Fibroblast of lung (primary cell): ENCODE measurements at regions not wholly inside any gene's neighbourhood (a gene's known extent, or its start where the extent isn't known, plus 50 kb on each side); places are given as distances from the start of the nearest gene placed in this dataset.

Experiments used
- EZH2 ChIP-seq: IDR thresholded peaks from 2 replicates; pipeline ENCODE4 v1.5.1; 2012; ENCODE audit warnings: low read length, control low read depth, mild to moderate bottlenecking; ENCODE audit errors: missing control alignments
- TF ChIP-seq, protein P1 (sequence below), 2 donors: IDR thresholded peaks in 1 of 2; conservative IDR thresholded peaks in 1 of 2; 1 replicate in 1 of 2; 2 replicates in 1 of 2; pipeline ENCODE4 v1.5.1; 2011 to 2012; ENCODE audit warnings: low read length in 2 of 2, control low read depth in 1 of 2, inconsistent platforms in 1 of 2, low read depth in 1 of 2, mild to moderate bottlenecking in 1 of 2

DNA sequence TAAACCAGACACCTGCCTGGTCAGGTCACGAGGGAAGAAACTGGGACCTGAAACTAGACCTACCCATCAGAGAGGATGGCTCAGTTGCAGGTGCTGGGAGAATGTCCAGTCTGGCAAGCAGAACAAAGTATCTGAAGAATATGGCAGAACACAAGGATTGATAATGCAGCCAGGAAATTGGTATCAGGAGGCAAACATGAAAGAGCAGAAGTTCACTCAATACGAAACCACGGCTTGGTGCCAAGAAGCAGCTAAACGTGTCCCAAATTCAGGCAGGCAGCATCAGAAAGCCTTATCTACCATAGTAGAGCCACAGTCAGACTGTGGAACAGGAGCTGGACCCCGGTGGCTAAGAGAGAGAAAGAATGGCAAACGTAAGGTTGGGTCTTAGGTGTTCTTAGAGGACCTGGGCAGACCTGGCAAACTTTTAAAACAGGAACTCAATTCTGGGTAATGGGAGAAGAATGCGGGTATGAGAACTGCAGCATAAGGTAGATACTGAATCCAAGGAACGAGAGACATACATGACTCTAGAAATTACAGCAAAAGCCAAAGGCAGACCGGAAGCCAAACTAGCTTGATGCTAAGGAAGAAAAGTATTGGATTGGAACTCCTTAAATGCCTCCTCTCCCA, 169.0 kb upstream of the NECTIN3 start:
- TF ChIP-seq, protein P1, sequence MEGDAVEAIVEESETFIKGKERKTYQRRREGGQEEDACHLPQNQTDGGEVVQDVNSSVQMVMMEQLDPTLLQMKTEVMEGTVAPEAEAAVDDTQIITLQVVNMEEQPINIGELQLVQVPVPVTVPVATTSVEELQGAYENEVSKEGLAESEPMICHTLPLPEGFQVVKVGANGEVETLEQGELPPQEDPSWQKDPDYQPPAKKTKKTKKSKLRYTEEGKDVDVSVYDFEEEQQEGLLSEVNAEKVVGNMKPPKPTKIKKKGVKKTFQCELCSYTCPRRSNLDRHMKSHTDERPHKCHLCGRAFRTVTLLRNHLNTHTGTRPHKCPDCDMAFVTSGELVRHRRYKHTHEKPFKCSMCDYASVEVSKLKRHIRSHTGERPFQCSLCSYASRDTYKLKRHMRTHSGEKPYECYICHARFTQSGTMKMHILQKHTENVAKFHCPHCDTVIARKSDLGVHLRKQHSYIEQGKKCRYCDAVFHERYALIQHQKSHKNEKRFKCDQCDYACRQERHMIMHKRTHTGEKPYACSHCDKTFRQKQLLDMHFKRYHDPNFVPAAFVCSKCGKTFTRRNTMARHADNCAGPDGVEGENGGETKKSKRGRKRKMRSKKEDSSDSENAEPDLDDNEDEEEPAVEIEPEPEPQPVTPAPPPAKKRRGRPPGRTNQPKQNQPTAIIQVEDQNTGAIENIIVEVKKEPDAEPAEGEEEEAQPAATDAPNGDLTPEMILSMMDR (conservative IDR thresholded peaks at IDR 0.05 in 1 of 2, IDR thresholded peaks at IDR 0.05 in 1 of 2; ENCODE audit: low read depth in 1 of 2, low read length in 2 of 2): no peak
- no peak for TF ChIP-seq EZH2
